NCI-H1694 (cell line): ENCODE measurements at regions not wholly inside any gene's neighbourhood (a gene's known extent, or its start where the extent isn't known, plus 50 kb on each side); places are given as distances from the start of the nearest gene placed in this dataset.

Source experiments
- DNase-seq: peaks from one replicate; lab custom pipeline; 2025; lab: John Stamatoyannopoulos, UW

- DNase-seq = no peak
Observed at GRCh38 chr5:10073441-10074104, 176.1 kb downstream of the ATPSCKMT start.

- DNase-seq = no peak
Observed at GRCh38 chr5:10069637-10070313, 179.9 kb downstream of the ATPSCKMT start.

- DNase-seq = no peak
Observed at GRCh38 chr5:10065428-10066000, 184.2 kb downstream of the ATPSCKMT start.

- no peak for DNase-seq
Observed at GRCh38 chr5:10064546-10065195, 185.0 kb downstream of the ATPSCKMT start.

- DNase-seq = no peak
Observed at GRCh38 chr5:10063997-10064396, 185.7 kb downstream of the ATPSCKMT start.

- DNase-seq = no peak
Observed at GRCh38 chr5:10059980-10060379, 189.7 kb downstream of the ATPSCKMT start.

- no peak for DNase-seq
Observed at GRCh38 chr5:10059556-10059955, 190.1 kb downstream of the ATPSCKMT start.

- no peak for DNase-seq
Observed at GRCh38 chr5:10057356-10057755, 192.3 kb downstream of the ATPSCKMT start.

- no peak for DNase-seq
Observed at GRCh38 chr5:10056228-10056760, 193.4 kb downstream of the ATPSCKMT start.

GRCh38 chr5:10049858-10050455 lies 199.7 kb downstream of the ATPSCKMT start:
- no peak for DNase-seq

GRCh38 chr5:10046676-10047075 lies 203.0 kb downstream of the ATPSCKMT start:
- no peak for DNase-seq

GRCh38 chr5:10045376-10045775 lies 204.3 kb downstream of the ATPSCKMT start:
- DNase-seq = no peak

- no peak for DNase-seq
Observed at GRCh38 chr5:10036136-10036815, 213.4 kb downstream of the ATPSCKMT start.

GRCh38 chr5:10034001-10034400 lies 215.7 kb downstream of the ATPSCKMT start:
- DNase-seq = no peak

GRCh38 chr5:10031817-10032216 lies 217.9 kb downstream of the ATPSCKMT start:
- DNase-seq = no peak

- DNase-seq = no peak
Observed at GRCh38 chr5:10030219-10030831, 219.4 kb downstream of the ATPSCKMT start.

GRCh38 chr5:10023494-10023893 lies 226.2 kb downstream of the ATPSCKMT start:
- no peak for DNase-seq

- no peak for DNase-seq
Observed at GRCh38 chr5:10021248-10021647, 228.4 kb downstream of the ATPSCKMT start.

GRCh38 chr5:10019236-10019635 lies 230.5 kb downstream of the ATPSCKMT start:
- DNase-seq = no peak

GRCh38 chr5:10018201-10019069 lies 231.3 kb downstream of the ATPSCKMT start:
- no peak for DNase-seq
